ENCODE measurements at regions not wholly inside any gene's neighbourhood (a gene's known extent, or its start where the extent isn't known, plus 50 kb on each side); places are given as distances from the start of the nearest gene placed in this dataset.

DNA sequence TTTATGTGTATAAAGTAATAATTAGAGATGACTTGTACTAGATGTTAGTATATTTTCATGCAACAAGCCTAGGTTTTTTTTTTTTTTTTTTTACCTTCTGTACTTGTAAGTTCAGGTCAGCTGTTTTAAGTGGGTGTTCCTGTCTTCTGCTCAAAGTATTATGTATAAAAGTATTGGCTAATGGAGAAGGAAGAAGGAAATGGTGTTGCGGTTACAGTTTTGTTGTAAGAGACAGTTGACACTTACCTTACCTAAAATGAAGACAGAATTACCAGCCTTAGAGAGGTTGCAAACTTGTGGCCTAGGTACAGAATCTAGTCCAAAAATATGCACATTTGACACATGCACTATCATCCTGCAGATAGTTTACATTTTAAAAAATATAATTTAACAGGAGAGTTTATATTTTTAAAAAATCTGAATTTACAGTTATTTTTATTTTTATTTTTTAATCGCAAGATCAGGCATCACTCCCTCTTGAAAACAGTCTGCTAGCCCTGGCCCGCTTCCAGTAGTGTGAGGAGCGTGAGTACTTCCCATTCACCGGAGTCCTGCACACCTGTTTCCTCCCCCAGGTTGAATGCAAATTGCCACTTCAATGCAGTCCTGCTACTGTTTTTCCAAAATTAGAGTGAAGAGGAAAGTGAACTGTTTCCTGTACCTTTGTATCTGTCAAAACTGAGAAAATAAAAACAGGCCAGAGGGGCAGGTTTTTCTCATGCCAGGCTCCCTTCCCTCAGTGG is 224.3 kb upstream of the SOX2 start (continued):
- TF ChIP-seq, protein P1, sequence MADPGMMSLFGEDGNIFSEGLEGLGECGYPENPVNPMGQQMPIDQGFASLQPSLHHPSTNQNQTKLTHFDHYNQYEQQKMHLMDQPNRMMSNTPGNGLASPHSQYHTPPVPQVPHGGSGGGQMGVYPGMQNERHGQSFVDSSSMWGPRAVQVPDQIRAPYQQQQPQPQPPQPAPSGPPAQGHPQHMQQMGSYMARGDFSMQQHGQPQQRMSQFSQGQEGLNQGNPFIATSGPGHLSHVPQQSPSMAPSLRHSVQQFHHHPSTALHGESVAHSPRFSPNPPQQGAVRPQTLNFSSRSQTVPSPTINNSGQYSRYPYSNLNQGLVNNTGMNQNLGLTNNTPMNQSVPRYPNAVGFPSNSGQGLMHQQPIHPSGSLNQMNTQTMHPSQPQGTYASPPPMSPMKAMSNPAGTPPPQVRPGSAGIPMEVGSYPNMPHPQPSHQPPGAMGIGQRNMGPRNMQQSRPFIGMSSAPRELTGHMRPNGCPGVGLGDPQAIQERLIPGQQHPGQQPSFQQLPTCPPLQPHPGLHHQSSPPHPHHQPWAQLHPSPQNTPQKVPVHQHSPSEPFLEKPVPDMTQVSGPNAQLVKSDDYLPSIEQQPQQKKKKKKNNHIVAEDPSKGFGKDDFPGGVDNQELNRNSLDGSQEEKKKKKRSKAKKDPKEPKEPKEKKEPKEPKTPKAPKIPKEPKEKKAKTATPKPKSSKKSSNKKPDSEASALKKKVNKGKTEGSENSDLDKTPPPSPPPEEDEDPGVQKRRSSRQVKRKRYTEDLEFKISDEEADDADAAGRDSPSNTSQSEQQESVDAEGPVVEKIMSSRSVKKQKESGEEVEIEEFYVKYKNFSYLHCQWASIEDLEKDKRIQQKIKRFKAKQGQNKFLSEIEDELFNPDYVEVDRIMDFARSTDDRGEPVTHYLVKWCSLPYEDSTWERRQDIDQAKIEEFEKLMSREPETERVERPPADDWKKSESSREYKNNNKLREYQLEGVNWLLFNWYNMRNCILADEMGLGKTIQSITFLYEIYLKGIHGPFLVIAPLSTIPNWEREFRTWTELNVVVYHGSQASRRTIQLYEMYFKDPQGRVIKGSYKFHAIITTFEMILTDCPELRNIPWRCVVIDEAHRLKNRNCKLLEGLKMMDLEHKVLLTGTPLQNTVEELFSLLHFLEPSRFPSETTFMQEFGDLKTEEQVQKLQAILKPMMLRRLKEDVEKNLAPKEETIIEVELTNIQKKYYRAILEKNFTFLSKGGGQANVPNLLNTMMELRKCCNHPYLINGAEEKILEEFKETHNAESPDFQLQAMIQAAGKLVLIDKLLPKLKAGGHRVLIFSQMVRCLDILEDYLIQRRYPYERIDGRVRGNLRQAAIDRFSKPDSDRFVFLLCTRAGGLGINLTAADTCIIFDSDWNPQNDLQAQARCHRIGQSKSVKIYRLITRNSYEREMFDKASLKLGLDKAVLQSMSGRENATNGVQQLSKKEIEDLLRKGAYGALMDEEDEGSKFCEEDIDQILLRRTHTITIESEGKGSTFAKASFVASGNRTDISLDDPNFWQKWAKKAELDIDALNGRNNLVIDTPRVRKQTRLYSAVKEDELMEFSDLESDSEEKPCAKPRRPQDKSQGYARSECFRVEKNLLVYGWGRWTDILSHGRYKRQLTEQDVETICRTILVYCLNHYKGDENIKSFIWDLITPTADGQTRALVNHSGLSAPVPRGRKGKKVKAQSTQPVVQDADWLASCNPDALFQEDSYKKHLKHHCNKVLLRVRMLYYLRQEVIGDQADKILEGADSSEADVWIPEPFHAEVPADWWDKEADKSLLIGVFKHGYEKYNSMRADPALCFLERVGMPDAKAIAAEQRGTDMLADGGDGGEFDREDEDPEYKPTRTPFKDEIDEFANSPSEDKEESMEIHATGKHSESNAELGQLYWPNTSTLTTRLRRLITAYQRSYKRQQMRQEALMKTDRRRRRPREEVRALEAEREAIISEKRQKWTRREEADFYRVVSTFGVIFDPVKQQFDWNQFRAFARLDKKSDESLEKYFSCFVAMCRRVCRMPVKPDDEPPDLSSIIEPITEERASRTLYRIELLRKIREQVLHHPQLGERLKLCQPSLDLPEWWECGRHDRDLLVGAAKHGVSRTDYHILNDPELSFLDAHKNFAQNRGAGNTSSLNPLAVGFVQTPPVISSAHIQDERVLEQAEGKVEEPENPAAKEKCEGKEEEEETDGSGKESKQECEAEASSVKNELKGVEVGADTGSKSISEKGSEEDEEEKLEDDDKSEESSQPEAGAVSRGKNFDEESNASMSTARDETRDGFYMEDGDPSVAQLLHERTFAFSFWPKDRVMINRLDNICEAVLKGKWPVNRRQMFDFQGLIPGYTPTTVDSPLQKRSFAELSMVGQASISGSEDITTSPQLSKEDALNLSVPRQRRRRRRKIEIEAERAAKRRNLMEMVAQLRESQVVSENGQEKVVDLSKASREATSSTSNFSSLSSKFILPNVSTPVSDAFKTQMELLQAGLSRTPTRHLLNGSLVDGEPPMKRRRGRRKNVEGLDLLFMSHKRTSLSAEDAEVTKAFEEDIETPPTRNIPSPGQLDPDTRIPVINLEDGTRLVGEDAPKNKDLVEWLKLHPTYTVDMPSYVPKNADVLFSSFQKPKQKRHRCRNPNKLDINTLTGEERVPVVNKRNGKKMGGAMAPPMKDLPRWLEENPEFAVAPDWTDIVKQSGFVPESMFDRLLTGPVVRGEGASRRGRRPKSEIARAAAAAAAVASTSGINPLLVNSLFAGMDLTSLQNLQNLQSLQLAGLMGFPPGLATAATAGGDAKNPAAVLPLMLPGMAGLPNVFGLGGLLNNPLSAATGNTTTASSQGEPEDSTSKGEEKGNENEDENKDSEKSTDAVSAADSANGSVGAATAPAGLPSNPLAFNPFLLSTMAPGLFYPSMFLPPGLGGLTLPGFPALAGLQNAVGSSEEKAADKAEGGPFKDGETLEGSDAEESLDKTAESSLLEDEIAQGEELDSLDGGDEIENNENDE (IDR thresholded peaks at IDR 0.05; ENCODE audit: insufficient replicate concordance, low read length) = no peak
